Liver (tissue), 3 donors: ENCODE measurements at regions not wholly inside any gene's neighbourhood (a gene's known extent, or its start where the extent isn't known, plus 50 kb on each side); places are given as distances from the start of the nearest gene placed in this dataset.

Source experiments
- ATF3 ChIP-seq: IDR thresholded peaks from 2 replicates; pipeline ENCODE4 v1.6.1; 2016; ENCODE audit warnings: antibody characterized with exemption
- EGR1 ChIP-seq, 2 donors: IDR thresholded peaks; 2 replicates each; pipeline ENCODE4 v1.6.1; 2016 to 2018; ENCODE audit warnings: antibody characterized with exemption in 2 of 2, low read depth in 2 of 2
- FOXA1 ChIP-seq: IDR thresholded peaks from 2 replicates; pipeline ENCODE4 v1.6.1; 2016; ENCODE audit warnings: antibody characterized with exemption
- FOXA2 ChIP-seq: IDR thresholded peaks from 2 replicates; pipeline ENCODE4 v1.6.1; 2016; ENCODE audit warnings: antibody characterized with exemption
- GABPA ChIP-seq, 2 donors: IDR thresholded peaks in 1 of 2; conservative IDR thresholded peaks in 1 of 2; 2 replicates each; pipeline ENCODE4 v1.6.1; 2016; ENCODE audit warnings: antibody characterized with exemption in 2 of 2, mild to moderate bottlenecking in 1 of 2, moderate library complexity in 1 of 2
- JUND ChIP-seq, 2 donors: IDR thresholded peaks; 2 replicates each; pipeline ENCODE4 v1.6.1; 2016; ENCODE audit warnings: antibody characterized with exemption in 2 of 2
- RAD21 ChIP-seq, 2 donors: IDR thresholded peaks; 2 replicates each; pipeline ENCODE4 v1.6.1; 2016; ENCODE audit warnings: antibody characterized with exemption in 2 of 2, mild to moderate bottlenecking in 2 of 2
- SP1 ChIP-seq: IDR thresholded peaks from 2 replicates; pipeline ENCODE4 v1.6.1; 2018; ENCODE audit warnings: antibody characterized with exemption, mild to moderate bottlenecking
- TAF1 ChIP-seq: conservative IDR thresholded peaks from 2 replicates; pipeline ENCODE4 v1.6.1; 2016; ENCODE audit warnings: antibody characterized with exemption, mild to moderate bottlenecking
- YY1 ChIP-seq: IDR thresholded peaks from 2 replicates; pipeline ENCODE4 v1.6.1; 2016; ENCODE audit warnings: antibody characterized with exemption, mild to moderate bottlenecking
- ZBTB33 ChIP-seq: IDR thresholded peaks from 2 replicates; pipeline ENCODE4 v1.6.1; 2016; ENCODE audit warnings: antibody characterized with exemption
- TF ChIP-seq, protein P1 (sequence below): IDR thresholded peaks from 2 replicates; pipeline ENCODE4 v1.6.1; 2016; ENCODE audit warnings: antibody characterized with exemption, mild to moderate bottlenecking
- TF ChIP-seq, protein P2 (sequence below): fragments of 150-350 bp; IDR thresholded peaks from 2 replicates; pipeline ENCODE4 v1.5.1; 2017; ENCODE audit warnings: improper control_type of control experiment, low read depth, low read length; ENCODE audit not compliant: missing input control
- TF ChIP-seq, protein P3 (sequence below): IDR thresholded peaks from 2 replicates; pipeline ENCODE4 v1.6.1; 2016; ENCODE audit warnings: antibody characterized with exemption
- donor health status: healthy.
- donor health status: healthy.

- TF ChIP-seq, protein P1, sequence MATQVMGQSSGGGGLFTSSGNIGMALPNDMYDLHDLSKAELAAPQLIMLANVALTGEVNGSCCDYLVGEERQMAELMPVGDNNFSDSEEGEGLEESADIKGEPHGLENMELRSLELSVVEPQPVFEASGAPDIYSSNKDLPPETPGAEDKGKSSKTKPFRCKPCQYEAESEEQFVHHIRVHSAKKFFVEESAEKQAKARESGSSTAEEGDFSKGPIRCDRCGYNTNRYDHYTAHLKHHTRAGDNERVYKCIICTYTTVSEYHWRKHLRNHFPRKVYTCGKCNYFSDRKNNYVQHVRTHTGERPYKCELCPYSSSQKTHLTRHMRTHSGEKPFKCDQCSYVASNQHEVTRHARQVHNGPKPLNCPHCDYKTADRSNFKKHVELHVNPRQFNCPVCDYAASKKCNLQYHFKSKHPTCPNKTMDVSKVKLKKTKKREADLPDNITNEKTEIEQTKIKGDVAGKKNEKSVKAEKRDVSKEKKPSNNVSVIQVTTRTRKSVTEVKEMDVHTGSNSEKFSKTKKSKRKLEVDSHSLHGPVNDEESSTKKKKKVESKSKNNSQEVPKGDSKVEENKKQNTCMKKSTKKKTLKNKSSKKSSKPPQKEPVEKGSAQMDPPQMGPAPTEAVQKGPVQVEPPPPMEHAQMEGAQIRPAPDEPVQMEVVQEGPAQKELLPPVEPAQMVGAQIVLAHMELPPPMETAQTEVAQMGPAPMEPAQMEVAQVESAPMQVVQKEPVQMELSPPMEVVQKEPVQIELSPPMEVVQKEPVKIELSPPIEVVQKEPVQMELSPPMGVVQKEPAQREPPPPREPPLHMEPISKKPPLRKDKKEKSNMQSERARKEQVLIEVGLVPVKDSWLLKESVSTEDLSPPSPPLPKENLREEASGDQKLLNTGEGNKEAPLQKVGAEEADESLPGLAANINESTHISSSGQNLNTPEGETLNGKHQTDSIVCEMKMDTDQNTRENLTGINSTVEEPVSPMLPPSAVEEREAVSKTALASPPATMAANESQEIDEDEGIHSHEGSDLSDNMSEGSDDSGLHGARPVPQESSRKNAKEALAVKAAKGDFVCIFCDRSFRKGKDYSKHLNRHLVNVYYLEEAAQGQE = no peak
- TF ChIP-seq, protein P2, sequence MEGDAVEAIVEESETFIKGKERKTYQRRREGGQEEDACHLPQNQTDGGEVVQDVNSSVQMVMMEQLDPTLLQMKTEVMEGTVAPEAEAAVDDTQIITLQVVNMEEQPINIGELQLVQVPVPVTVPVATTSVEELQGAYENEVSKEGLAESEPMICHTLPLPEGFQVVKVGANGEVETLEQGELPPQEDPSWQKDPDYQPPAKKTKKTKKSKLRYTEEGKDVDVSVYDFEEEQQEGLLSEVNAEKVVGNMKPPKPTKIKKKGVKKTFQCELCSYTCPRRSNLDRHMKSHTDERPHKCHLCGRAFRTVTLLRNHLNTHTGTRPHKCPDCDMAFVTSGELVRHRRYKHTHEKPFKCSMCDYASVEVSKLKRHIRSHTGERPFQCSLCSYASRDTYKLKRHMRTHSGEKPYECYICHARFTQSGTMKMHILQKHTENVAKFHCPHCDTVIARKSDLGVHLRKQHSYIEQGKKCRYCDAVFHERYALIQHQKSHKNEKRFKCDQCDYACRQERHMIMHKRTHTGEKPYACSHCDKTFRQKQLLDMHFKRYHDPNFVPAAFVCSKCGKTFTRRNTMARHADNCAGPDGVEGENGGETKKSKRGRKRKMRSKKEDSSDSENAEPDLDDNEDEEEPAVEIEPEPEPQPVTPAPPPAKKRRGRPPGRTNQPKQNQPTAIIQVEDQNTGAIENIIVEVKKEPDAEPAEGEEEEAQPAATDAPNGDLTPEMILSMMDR = no peak
- TF ChIP-seq ZBTB33 = no peak
- no peak for TF ChIP-seq RAD21 (IDR thresholded peaks at IDR 0.05)
- no peak for TF ChIP-seq TAF1
- TF ChIP-seq GABPA (IDR thresholded peaks at IDR 0.05 in 1 of 2, conservative IDR thresholded peaks at IDR 0.05 in 1 of 2) = no peak
- no peak for TF ChIP-seq FOXA2
- no peak for TF ChIP-seq YY1
- TF ChIP-seq, protein P3, sequence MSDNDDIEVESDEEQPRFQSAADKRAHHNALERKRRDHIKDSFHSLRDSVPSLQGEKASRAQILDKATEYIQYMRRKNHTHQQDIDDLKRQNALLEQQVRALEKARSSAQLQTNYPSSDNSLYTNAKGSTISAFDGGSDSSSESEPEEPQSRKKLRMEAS = no peak
- no peak for TF ChIP-seq FOXA1
- TF ChIP-seq JUND (IDR thresholded peaks at IDR 0.05) = no peak
- no peak for TF ChIP-seq EGR1 (IDR thresholded peaks at IDR 0.05; ENCODE audit: low read depth in 2 of 2)
- no peak for TF ChIP-seq ATF3
- TF ChIP-seq SP1 = no peak
These were observed 148.3 kb upstream of the IQSEC1 start for GRCh38 chr3:13221491-13222061.
